LNCAP (cell line): ENCODE measurements at regions not wholly inside any gene's neighbourhood (a gene's known extent, or its start where the extent isn't known, plus 50 kb on each side); places are given as distances from the start of the nearest gene placed in this dataset.

Experiments
- CTCF ChIP-seq: fragments of 450-650 bp; IDR thresholded peaks from 2 replicates; pipeline ENCODE4 v1.5.1; 2017; ENCODE audit warnings: mild to moderate bottlenecking

GRCh38 chr12:19822476-19822875, 383.2 kb downstream of the AEBP2 start:
- no peak for TF ChIP-seq CTCF

GRCh38 chr12:19826980-19827550, 387.8 kb downstream of the AEBP2 start:
- no peak for TF ChIP-seq CTCF

GRCh38 chr12:19829100-19829853, 390.0 kb downstream of the AEBP2 start:
- no peak for TF ChIP-seq CTCF

GRCh38 chr12:19830446-19830845, 391.2 kb downstream of the AEBP2 start:
- TF ChIP-seq CTCF, result no peak

GRCh38 chr12:19833775-19834501, 394.6 kb downstream of the AEBP2 start:
- TF ChIP-seq CTCF, result no peak

- TF ChIP-seq CTCF, result no peak
These were observed 395.3 kb downstream of the AEBP2 start for GRCh38 chr12:19834592-19834991.

- no peak for TF ChIP-seq CTCF
These were observed 396.8 kb downstream of the AEBP2 start for GRCh38 chr12:19836056-19836455.
